HK-2 (cell line): ENCODE measurements at regions not wholly inside any gene's neighbourhood (a gene's known extent, or its start where the extent isn't known, plus 50 kb on each side); places are given as distances from the start of the nearest gene placed in this dataset.

Source experiments
- DNase-seq: peaks from one replicate; pipeline ENCODE4 v3.0.0-alpha.2; 2018; ENCODE audit not compliant: unreplicated experiment

GRCh38 chr10:4775808-4776207 is 50.2 kb upstream of the AKR1E2 start:
- no peak for DNase-seq

DNA sequence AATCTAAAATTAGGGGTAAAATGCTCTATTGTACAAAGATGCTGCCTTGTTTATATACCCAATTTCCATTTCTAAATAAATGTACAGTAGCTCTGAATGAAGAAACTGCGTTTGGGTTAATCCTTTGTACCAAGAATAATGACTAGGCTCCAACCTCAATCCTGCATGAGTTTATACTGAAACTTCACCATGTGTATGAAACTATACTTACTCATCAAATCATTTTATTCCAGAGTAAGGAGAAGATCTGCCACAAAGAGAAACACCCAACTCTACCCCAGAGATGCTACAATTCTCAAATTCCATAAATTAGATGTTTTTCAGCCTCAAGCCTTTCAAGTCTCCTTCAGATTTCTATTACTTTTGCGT is 53.8 kb upstream of the AKR1E2 start:
- DNase-seq, result no peak

- no peak for DNase-seq
These were observed 54.3 kb upstream of the AKR1E2 start for GRCh38 chr10:4771554-4772201.

DNA sequence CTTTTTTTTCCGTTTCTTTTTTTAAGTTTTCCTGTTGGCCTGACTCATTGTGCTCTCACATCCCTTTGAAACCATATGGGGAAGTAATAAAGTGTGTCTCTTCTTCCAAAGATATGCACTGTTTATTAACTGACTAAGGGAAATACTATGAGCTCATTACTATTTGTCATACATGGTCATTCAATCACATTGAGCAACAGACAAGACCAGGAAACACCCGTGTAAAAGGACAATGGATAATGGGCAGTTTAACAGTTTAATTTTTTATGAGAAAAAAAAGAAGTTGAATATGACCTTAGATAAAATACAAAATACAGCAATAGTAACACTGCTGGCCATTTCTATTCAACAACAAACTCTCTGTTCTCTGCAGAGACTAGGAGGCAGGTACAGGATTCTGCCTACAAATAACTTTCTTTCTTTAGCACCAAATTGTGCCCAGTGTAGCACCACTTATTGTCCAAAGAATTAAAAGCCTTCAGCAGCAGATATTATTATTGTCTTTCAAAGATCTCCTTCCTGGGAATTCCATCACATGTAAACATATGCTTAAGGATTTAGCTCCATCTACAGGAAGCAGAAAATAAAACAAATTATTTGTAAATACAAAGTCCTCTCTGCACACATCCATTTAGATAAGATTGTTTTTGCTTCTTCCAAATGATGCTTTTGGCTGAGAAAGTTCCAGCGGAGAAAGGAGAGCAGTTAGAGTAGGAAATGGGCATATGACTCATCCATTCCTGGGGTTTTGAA is 55.0 kb upstream of the AKR1E2 start:
- DNase-seq, result no peak

DNA sequence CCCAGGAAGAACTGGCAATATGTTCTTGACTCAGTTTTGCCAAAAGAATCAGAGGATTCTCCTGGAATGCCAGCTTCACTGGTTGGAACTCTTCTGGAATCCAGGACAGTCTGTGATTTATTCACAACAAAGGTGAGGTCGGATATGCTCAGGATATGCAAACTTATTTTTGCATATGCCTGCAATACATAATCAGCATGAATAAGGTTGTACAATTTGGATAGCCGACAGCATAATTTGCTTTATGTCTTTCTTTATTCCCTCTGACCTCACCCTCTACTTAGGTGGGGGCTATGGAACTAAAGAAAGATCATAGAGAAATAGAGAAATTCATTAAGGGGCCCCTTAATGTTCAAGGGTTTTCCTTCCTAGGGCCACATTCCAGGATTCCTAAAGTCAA is 57.6 kb upstream of the AKR1E2 start:
- no peak for DNase-seq

DNA sequence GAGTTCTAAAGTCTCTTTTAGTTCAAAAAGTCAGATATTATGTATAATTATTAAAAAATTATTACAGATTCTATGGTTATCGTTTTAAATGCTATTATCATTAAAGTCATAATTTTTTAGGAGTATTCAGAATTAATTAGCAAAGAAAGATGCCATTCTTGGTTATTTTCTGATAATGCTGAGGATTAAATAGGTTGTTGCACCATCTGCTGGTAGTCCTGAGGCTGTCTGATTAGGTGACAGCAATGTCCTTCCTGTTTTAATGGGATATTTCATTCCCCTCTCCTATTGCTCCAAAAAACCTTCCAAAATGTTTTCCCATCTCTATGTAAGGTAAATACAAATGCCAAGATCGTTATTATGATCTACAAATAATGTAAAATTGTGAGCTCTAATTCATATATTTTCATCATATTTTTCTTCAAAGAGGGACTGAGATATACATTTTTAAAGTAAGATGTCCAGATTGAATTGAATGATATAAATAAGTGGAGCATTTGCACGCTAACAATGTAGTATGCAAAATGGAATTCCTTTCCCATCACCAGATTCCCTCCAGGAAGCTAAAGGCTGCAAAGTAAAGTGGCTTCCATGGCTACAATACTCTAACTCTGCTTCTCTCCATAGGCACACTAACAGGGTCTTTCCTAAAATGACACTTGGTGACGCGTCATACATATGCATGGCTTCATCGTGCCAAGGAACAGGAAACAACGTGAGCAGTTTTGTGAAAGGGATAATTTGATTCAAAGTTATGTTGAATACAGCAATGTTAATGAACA is 58.8 kb upstream of the AKR1E2 start:
- DNase-seq, result no peak

GRCh38 chr10:4766454-4766853 is 59.6 kb upstream of the AKR1E2 start:
- DNase-seq, result no peak

- DNase-seq, result no peak
These were observed 60.6 kb upstream of the AKR1E2 start for GRCh38 chr10:4765428-4765827.

GRCh38 chr10:4763960-4764428 is 62.0 kb upstream of the AKR1E2 start:
- no peak for DNase-seq

DNA sequence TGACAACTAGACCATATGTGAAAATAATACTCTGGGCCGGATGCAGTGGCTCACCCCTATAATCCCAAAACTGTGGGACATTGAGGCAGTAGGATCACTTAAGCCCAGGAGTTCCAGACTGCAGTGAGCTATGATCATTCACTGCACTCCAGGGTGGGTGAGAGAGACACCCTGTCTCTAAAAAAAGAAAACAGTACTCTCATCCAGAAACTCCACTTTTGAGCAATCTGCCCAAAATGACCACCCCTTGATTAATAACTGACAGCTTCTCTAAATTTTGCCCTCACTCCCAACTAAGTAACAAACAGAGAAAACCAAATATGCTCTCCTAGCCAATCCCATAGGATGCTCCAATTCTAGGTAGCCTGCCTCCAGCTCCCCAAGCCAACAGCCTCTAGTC is 62.5 kb upstream of the AKR1E2 start:
- no peak for DNase-seq

GRCh38 chr10:4758256-4758655 is 67.8 kb upstream of the AKR1E2 start:
- DNase-seq, result no peak

GRCh38 chr10:4755286-4755989 is 70.6 kb upstream of the AKR1E2 start:
- DNase-seq, result no peak

GRCh38 chr10:4754143-4754542 is 71.9 kb upstream of the AKR1E2 start:
- no peak for DNase-seq

- no peak for DNase-seq
These were observed 74.8 kb upstream of the AKR1E2 start for GRCh38 chr10:4751211-4751610.

DNA sequence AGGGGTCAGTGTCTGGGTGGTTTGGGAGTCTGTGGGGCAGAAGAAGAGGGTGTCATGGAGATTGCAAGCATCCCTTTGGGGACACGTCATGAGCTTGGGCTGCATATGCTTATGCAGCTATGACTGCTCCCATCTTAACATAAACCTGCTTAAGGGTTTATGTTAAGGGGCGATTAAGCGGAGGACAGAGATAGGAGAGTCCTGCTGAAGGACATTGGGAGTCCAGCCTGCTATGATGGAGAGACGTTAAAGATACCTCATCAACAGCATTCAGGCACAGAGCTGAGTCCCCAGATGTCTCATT is 76.8 kb upstream of the AKR1E2 start:
- no peak for DNase-seq

GRCh38 chr10:4748491-4749270 is 77.3 kb upstream of the AKR1E2 start:
- DNase-seq, result no peak

DNA sequence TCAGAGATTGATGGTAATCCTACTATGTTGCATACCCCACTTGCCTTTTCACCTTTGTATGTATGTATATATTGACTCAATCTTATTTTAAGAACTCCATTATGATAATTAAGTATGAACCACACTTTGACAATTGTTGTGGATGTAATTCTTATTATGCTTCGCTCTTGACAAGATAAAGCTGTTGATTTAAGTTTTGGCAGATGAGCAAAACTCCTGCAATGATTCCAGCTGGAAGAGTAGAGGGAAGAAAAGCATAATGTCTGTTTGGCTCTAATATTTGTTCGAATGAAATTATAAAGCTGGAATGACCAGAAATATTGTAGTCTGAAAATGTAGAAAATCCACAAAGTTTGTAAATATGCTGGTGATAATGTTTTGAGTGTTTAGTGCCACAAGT is 83.8 kb upstream of the AKR1E2 start:
- no peak for DNase-seq

DNA sequence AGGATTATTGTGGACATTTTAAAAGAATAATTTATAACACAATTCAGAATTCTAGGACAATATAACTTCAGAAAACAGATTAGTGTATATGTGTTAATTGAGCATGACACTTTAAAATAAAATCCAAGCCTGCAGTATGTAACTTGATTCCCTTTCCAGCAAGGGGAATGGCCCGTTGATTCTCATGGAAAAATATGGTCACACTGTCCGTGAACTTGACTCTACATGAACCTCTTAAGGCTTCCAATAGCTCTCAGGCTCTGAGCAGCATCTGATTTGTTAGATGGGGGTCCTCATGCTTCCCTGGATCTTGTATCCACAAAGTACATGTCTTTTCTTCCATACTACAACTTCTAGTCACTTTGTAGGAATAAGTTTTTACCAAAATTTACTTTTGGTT is 85.5 kb upstream of the AKR1E2 start:
- no peak for DNase-seq

DNA sequence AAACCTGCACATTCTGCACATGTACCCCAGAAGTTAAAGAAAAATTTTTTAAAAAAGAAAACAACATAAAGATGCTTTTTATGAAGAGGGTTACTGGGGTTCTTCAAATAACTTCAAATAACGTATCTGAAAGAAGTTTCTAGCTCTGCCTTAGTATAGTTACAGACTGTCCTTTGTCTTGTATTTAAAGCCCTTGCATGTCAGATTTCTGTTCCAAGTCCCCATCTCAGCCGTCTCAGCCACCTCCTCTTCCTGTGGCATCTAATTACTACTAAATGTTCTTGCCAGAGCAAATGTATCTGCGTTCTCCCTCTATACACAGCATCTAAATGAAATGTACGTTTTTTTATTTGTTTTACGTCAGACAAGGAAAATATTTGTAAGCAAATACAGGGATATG is 89.4 kb upstream of the AKR1E2 start:
- no peak for DNase-seq

DNA sequence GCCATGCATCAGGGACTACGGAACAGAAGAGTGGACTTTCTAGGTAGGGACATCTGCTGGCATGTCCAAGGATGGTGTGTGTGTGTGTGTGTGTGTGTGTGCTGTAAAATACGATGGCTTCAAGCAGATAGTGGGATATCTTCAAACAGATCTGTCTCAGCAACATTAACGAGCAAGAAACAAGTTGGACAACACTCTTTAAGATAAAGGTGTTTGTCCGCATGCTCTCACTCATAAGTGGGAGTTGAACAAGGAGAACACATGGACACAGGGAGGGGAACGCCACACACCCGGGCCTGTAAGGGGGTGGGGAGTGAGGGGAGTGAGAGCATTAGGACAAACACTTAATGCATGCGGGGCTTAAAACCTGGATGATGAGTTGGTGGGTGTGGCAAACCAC is 89.8 kb upstream of the AKR1E2 start:
- no peak for DNase-seq

DNA sequence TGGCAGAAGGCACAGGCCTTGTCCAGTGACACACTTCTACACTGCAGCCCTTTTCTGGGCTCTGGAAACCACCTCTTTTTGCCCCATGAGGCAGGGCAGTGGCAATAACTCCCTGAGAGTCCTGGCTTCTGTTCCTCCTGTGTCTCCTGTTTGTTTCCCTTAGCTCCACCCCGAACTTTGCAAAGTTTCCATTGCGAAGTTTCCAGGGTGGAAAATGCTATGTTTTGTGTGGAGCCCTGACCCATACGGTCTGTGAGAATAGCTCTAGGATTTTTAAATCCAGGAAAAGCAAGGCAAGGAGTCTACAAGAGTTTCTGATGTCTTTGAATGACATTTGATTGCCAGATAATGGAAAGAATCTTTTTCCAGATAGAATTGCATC is 92.2 kb upstream of the AKR1E2 start:
- no peak for DNase-seq
